CD14-positive monocyte (primary cell): ENCODE measurements at regions not wholly inside any gene's neighbourhood (a gene's known extent, or its start where the extent isn't known, plus 50 kb on each side); places are given as distances from the start of the nearest gene placed in this dataset.
"Not testable (repeated sequence)": the region's sequence is repeated elsewhere in the genome, so short reads cannot be mapped to it uniquely, and the experiment has no call there.

ENCODE experiments used
- DNase-seq, 3 donors: peaks; one replicate each; pipeline ENCODE4 v3.0.0-alpha.2; 2011 to 2022
- H2AFZ ChIP-seq: 2 replicates; pipeline ENCODE4 v1.6.0; 2012; ENCODE audit warnings: mild to moderate bottlenecking, low read depth, low read length, inconsistent platforms; ENCODE audit not compliant: insufficient read depth, poor library complexity, severe bottlenecking
- H3K27ac ChIP-seq, 2 donors: 1 replicate in 1 of 2; 2 replicates in 1 of 2; pipeline ENCODE4 v1.5.1; 2012 to 2013; ENCODE audit warnings: low read length in 2 of 2, control low read depth in 1 of 2, inconsistent platforms in 1 of 2, low read depth in 1 of 2, mild to moderate bottlenecking in 1 of 2
- H3K27me3 ChIP-seq, 2 donors: one replicate each; pipeline versions ENCODE4 v1.6.0 to v1.6.1; 2011 to 2013; ENCODE audit warnings: low read length in 2 of 2; ENCODE audit not compliant: control insufficient read depth in 2 of 2, insufficient read depth in 2 of 2
- H3K36me3 ChIP-seq, 2 donors: replicated peaks in 1 of 2; 1 replicate in 1 of 2; 2 replicates in 1 of 2; pipeline versions ENCODE4 v1.5.1 to v1.6.1; 2012 to 2013; ENCODE audit warnings: low read length in 2 of 2, control low read depth in 1 of 2, inconsistent platforms in 1 of 2, mild to moderate bottlenecking in 1 of 2; ENCODE audit not compliant: insufficient read depth in 2 of 2, control insufficient read depth in 1 of 2
- H3K4me1 ChIP-seq, 2 donors: 1 replicate in 1 of 2; 2 replicates in 1 of 2; pipeline versions ENCODE4 v1.5.1 to v1.6.1; 2012 to 2013; ENCODE audit warnings: low read length in 2 of 2, control low read depth in 1 of 2, inconsistent platforms in 1 of 2, mild to moderate bottlenecking in 1 of 2, moderate library complexity in 1 of 2; ENCODE audit not compliant: insufficient read depth in 2 of 2, control insufficient read depth in 1 of 2
- H3K4me2 ChIP-seq: replicated peaks from 2 replicates; pipeline ENCODE3; 2012; ENCODE audit warnings: low read length, moderate library complexity, mild to moderate bottlenecking; ENCODE audit not compliant: poor library complexity, severe bottlenecking; ENCODE audit errors: extremely low read depth
- H3K4me3 ChIP-seq, 3 experiments: fragments of 200-600 bp in 1 of 3; sonication (generic) in 1 of 3; replicated peaks in 1 of 3; 1 replicate in 2 of 3; 2 replicates in 1 of 3; pipeline ENCODE4 v1.5.1; 2011 to 2013; ENCODE audit warnings: low read length in 3 of 3, mild to moderate bottlenecking in 3 of 3, control low read depth in 2 of 3, low read depth in 2 of 3, inconsistent platforms in 1 of 3, moderate library complexity in 1 of 3
- H3K79me2 ChIP-seq: 2 replicates; pipeline ENCODE4 v1.6.0; 2012; ENCODE audit warnings: mild to moderate bottlenecking, control low read depth, inconsistent platforms, low read length, moderate library complexity; ENCODE audit not compliant: insufficient read depth
- H3K9ac ChIP-seq: 2 replicates; pipeline ENCODE4 v1.6.0; 2017; ENCODE audit warnings: low read length, mild to moderate bottlenecking; ENCODE audit not compliant: insufficient read depth, poor library complexity, severe bottlenecking
- H3K9me3 ChIP-seq, 2 donors: replicated peaks in 1 of 2; 1 replicate in 1 of 2; 2 replicates in 1 of 2; pipeline versions ENCODE4 v1.5.1 to v1.6.1; 2012 to 2013; ENCODE audit warnings: low read length in 2 of 2, control low read depth in 1 of 2; ENCODE audit not compliant: control insufficient read depth in 1 of 2, insufficient read depth in 1 of 2
- H4K20me1 ChIP-seq: 2 replicates; pipeline ENCODE4 v1.6.0; 2012; ENCODE audit warnings: mild to moderate bottlenecking, low read length, control low read depth, moderate library complexity; ENCODE audit not compliant: insufficient read depth
- H3K27ac Mint-ChIP-seq, 7 donors: one replicate each; pipeline ENCODE4 v1.8.0; 2020; ENCODE audit warnings: mild to moderate bottlenecking in 7 of 7, mixed read lengths in 7 of 7, moderate library complexity in 6 of 7, inconsistent platforms in 2 of 7
- H3K27me3 Mint-ChIP-seq, 3 donors: one replicate each; pipeline ENCODE4 v1.8.0; 2021 to 2022; ENCODE audit warnings: low read depth in 3 of 3, mild to moderate bottlenecking in 3 of 3, mixed read lengths in 3 of 3, moderate library complexity in 3 of 3, inconsistent platforms in 1 of 3
- H3K36me3 Mint-ChIP-seq, 2 donors: one replicate each; pipeline ENCODE4 v1.8.0; 2020; ENCODE audit warnings: mixed read lengths in 2 of 2, inconsistent platforms in 1 of 2, mild to moderate bottlenecking in 1 of 2
- H3K4me1 Mint-ChIP-seq: one replicate; pipeline ENCODE4 v1.8.0; 2020; ENCODE audit warnings: mild to moderate bottlenecking, mixed read lengths
- H3K4me3 Mint-ChIP-seq, 2 donors: one replicate each; pipeline ENCODE4 v1.8.0; 2020; ENCODE audit warnings: mild to moderate bottlenecking in 2 of 2, mixed read lengths in 2 of 2, moderate library complexity in 1 of 2
- H3K9me3 Mint-ChIP-seq, 7 donors: one replicate each; pipeline ENCODE4 v1.8.0; 2020 to 2022; ENCODE audit warnings: mixed read lengths in 7 of 7, mild to moderate bottlenecking in 6 of 7, moderate library complexity in 6 of 7, inconsistent platforms in 2 of 7
- WGBS: methylation state at CpG from one replicate; pipeline ENCODE4 v1.1.5; 2013; ENCODE audit warnings: missing lambda C conversion rate; ENCODE audit not compliant: insufficient coverage; 5-methylcytosine and 5-hydroxymethylcytosine counted together
- intact Hi-C, 2 donors: fragments of 100-400 bp; cut with micrococcal nuclease; formaldehyde crosslinking; loops; one replicate each; pipeline versions ENCODE4 v1.15.0 to v1.15.1; 2023
- TF ChIP-seq, protein P1 (sequence below): fragments of 200-600 bp; IDR thresholded peaks from one replicate; pipeline ENCODE4 v1.8.0; 2022; ENCODE audit warnings: antibody characterized with exemption, mild to moderate bottlenecking

DNA sequence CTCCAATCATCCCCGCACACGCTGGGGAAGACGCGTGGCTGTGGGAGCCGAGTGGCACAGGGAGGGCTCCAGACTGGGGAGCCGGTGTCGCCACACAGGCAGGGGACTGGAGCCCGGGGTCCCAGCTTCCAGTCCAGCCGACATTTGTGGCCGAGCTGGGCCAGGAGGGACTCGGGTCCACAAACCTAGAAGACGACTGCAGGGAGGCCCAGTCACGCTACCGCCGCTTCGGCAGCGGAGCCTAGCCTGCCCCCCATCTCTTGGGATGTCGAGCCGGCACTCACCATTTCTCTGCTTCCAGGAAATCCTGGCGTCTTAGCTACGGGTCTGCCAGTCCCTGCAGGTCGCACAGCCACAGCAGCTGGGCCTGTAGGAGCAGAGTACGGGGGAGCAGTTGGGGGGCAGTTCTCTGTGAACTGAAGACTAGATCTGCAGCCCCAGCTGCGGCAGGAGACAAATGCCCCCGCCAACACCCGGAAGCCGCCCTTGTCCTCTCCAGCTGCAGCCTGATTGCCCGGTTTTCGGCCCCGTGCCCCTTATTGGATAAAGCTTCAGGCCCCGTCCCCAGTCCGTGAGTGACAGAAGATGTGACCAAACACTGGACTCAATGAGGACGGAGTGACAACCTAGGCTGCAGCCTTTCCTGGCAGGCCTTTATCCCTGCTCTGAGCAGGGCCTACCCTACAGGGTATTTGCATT is 270.7 kb downstream of the ZNF33B start:
- H3K9me3 Mint-ChIP-seq = peaks cover 18 to 61% (median 55%) of the 10 kb centered on the region in 7 donors
- peak overlapping the region; percentile 69 to 72 for H3K4me3 Mint-ChIP-seq
- peaks cover 0 to 4% of the 10 kb centered on the region in 2 donors for H3K36me3 Mint-ChIP-seq
- peak overlapping the region; percentile 70 for H2AFZ ChIP-seq
- peak overlapping the region; percentile 55 for H3K4me2 ChIP-seq
- H3K79me2 ChIP-seq = no peaks in the 10 kb centered on the region
- H3K27me3 ChIP-seq = no peaks in the 10 kb centered on the region
- no peaks in the 10 kb centered on the region for H3K4me1 Mint-ChIP-seq
- peak overlapping the region; percentile 7 to 51 (median 21) for H3K4me3 ChIP-seq
- H4K20me1 ChIP-seq = no peaks in the 10 kb centered on the region
- intact Hi-C loops = no loop called here
- TF ChIP-seq, protein P1, sequence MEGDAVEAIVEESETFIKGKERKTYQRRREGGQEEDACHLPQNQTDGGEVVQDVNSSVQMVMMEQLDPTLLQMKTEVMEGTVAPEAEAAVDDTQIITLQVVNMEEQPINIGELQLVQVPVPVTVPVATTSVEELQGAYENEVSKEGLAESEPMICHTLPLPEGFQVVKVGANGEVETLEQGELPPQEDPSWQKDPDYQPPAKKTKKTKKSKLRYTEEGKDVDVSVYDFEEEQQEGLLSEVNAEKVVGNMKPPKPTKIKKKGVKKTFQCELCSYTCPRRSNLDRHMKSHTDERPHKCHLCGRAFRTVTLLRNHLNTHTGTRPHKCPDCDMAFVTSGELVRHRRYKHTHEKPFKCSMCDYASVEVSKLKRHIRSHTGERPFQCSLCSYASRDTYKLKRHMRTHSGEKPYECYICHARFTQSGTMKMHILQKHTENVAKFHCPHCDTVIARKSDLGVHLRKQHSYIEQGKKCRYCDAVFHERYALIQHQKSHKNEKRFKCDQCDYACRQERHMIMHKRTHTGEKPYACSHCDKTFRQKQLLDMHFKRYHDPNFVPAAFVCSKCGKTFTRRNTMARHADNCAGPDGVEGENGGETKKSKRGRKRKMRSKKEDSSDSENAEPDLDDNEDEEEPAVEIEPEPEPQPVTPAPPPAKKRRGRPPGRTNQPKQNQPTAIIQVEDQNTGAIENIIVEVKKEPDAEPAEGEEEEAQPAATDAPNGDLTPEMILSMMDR = no peak
- no peak overlapping the region for H3K27ac ChIP-seq
- peaks cover 0 to 3% of the 10 kb centered on the region in 2 donors for H3K4me1 ChIP-seq
- H3K27me3 Mint-ChIP-seq = peaks cover 0 to 3% (median 3%) of the 10 kb centered on the region in 3 donors
- H3K9me3 ChIP-seq = peaks cover 39 to 71% of the 10 kb centered on the region in 2 donors
- 14% methylated on average over 30 of the region's 33 CpGs for WGBS
- H3K27ac Mint-ChIP-seq = no peak overlapping the region
- H3K36me3 ChIP-seq = no peaks in the 10 kb centered on the region
- DNase-seq = peak in 1 of 3 donors; percentile 8
- H3K9ac ChIP-seq = peak overlapping the region; percentile 15

DNA sequence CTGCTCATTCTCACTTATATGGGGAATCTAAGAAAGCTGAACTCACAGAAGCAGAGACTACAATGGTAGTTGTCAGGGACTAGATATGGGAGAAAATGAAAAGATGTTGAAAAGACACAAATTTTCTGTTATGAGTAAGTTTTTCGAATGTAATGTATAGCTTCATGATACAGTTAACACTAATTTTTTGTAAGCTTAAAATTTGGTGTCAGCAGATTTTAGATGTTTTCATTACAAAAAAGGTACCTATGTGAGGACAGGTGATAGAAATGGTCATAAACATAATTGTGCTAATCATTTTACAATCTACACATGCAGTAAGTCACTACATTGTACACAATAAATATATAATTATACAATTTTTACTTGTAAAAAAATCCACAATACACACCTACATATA is 286.6 kb downstream of the ZNF33B start:
- Mint-ChIP-seq H3K4me3 (no peak overlapping the region), H3K36me3 (no peaks in the 10 kb centered on the region), H3K27me3 (peaks cover 0 to under 1% (median 0%) of the 10 kb centered on the region in 3 donors), H3K4me1 (no peaks in the 10 kb centered on the region), H3K27ac (no peak overlapping the region), H3K9me3 (peaks cover 4 to 43% (median 17%) of the 10 kb centered on the region in 7 donors)
- Histone ChIP-seq H3K27me3 (no peaks in the 10 kb centered on the region), H3K9ac (no peak overlapping the region), H3K27ac (no peak overlapping the region), H3K4me2 (no peak overlapping the region), H3K9me3 (peaks cover 8 to 9% of the 10 kb centered on the region in 2 donors), H3K79me2 (no peaks in the 10 kb centered on the region), H4K20me1 (no peaks in the 10 kb centered on the region), H3K4me3 (no peak overlapping the region), H3K36me3 (no peaks in the 10 kb centered on the region), H2AFZ (no peak overlapping the region), H3K4me1 (no peaks in the 10 kb centered on the region)
- TF ChIP-seq, protein P1 = no peak
- intact Hi-C loops = no loop called here
- no CpG with 5 or more reads among the region's 1 CpG for WGBS
- no peak for DNase-seq

DNA sequence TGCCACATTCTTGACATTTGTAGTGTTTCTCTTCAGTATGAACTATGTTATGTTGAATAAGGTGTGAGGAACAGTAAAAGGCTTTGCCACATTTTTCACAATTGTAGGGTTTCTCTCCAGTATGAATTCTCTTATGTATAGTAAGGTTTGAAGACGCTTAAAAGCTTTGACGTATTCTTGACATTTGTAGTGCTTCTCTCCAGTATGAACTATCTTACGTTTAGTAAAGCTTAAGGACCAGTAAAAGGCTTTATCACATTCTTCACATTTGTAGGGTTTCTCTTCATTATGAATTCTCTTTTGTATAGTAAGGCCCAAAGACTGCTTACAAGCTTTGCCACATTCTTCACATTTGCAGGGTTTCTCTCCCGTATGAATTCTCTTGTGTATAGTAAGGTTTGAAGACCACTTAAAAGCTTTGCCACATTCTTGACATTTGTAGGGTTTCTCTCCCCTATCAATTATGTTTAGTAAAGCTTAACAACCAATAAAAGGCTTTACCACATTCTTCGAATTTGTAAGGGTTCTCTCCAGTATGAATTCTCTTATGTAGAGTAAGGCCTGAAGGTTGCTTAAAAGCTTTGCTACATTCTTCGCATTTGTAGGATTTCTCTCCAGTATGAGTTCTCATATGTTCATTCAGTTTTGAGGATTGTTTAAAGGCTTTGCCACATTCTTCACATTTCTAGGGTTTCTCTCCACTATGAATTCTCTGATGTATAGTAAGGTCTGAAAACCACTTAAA is 301.6 kb downstream of the ZNF33B start:
- H3K36me3 Mint-ChIP-seq, H3K9ac ChIP-seq, H3K4me3 Mint-ChIP-seq, intact Hi-C loops, H3K4me1 Mint-ChIP-seq, H3K4me1 ChIP-seq, H3K27me3 ChIP-seq, H3K4me3 ChIP-seq, H4K20me1 ChIP-seq, H3K36me3 ChIP-seq, H3K27ac Mint-ChIP-seq, H3K4me2 ChIP-seq, H3K27me3 Mint-ChIP-seq, H3K79me2 ChIP-seq, DNase-seq, H3K27ac ChIP-seq, H2AFZ ChIP-seq: not testable (repeated sequence)
- no CpG with 5 or more reads among the region's 6 CpGs for WGBS
- peaks cover 24 to 76% of the 10 kb centered on the region in 2 donors for H3K9me3 ChIP-seq
- H3K9me3 Mint-ChIP-seq = peaks cover 10 to 63% (median 56%) of the 10 kb centered on the region in 7 donors
